ENCODE measurements at regions not wholly inside any gene's neighbourhood (a gene's known extent, or its start where the extent isn't known, plus 50 kb on each side); places are given as distances from the start of the nearest gene placed in this dataset.
A peak's percentile ranks its signal among the peaks of the same experiment; 100 is the strongest.

GRCh38 chr11:97506076-97506759, 1116.4 kb downstream of the JRKL start:
- Histone ChIP-seq H4K20me1 (ENCODE audit: insufficient read depth, low read length) (no peaks in the 10 kb centered on the region), H3K79me2 (ENCODE audit: insufficient read depth, low read length) (no peaks in the 10 kb centered on the region), H3K4me1 (ENCODE audit: insufficient read depth, low read length) (no peaks in the 10 kb centered on the region), H3K4me2 (ENCODE audit: insufficient read depth, low read length) (no peak overlapping the region), H3K27me3 (ENCODE audit: insufficient read depth, low read length) (no peaks in the 10 kb centered on the region), H3K9me3 (ENCODE audit: low read depth, low read length) (no peaks in the 10 kb centered on the region), H3K36me3 (ENCODE audit: insufficient read depth, low read length) (no peaks in the 10 kb centered on the region), H3K4me3 (ENCODE audit: insufficient read depth, low read length) (no peak overlapping the region), H2AFZ (ENCODE audit: low read length) (no peak overlapping the region), H3K27ac (ENCODE audit: low read depth, low read length) (no peak overlapping the region)
- no peak for TF ChIP-seq CTCF (IDR thresholded peaks at IDR 0.05; ENCODE audit: extremely low read depth, low read depth, low read length)
- peak; percentile 49 for DNase-seq (ENCODE audit: insufficient read length, low spot score, missing footprints)

DNA sequence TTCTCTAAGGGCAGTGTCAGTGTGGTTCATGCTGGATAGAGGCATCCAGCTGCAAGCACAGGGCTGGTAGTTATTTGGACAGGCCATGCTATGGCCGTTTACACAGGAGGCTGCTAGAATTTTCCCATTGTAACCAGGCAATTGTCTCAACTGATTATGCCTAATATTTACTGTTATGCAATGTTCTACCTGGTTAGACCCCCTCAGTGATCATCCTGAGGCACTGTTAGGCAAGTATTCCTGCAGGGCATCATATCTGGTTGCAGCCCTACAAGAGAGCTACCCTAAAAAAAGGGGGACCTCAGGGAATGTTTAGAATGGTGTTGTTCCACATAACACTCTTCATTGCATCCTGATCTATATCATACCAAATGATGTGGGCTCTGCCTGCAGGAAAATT, 1124.6 kb downstream of the JRKL start:
- H2AFZ ChIP-seq (ENCODE audit: low read length): no peak overlapping the region
- no peaks in the 10 kb centered on the region for H3K27me3 ChIP-seq (ENCODE audit: insufficient read depth, low read length)

GRCh38 chr11:97516688-97517087, 1126.9 kb downstream of the JRKL start:
- Histone ChIP-seq H3K27ac (ENCODE audit: low read depth, low read length) (no peak overlapping the region), H2AFZ (ENCODE audit: low read length) (no peak overlapping the region), H3K36me3 (ENCODE audit: insufficient read depth, low read length) (no peaks in the 10 kb centered on the region), H3K9me3 (ENCODE audit: low read depth, low read length) (no peaks in the 10 kb centered on the region), H3K4me3 (ENCODE audit: insufficient read depth, low read length) (no peak overlapping the region), H3K27me3 (ENCODE audit: insufficient read depth, low read length) (no peaks in the 10 kb centered on the region), H3K4me2 (ENCODE audit: insufficient read depth, low read length) (no peak overlapping the region), H4K20me1 (ENCODE audit: insufficient read depth, low read length) (no peaks in the 10 kb centered on the region), H3K4me1 (ENCODE audit: insufficient read depth, low read length) (no peaks in the 10 kb centered on the region), H3K79me2 (ENCODE audit: insufficient read depth, low read length) (no peaks in the 10 kb centered on the region)
- no peak for TF ChIP-seq CTCF (IDR thresholded peaks at IDR 0.05; ENCODE audit: extremely low read depth, low read depth, low read length)
- DNase-seq (ENCODE audit: insufficient read length, low spot score, missing footprints): no peak

More for the DNA sequence above, 1124.6 kb downstream of the JRKL start:
- no peak overlapping the region for H3K4me3 ChIP-seq (ENCODE audit: insufficient read depth, low read length)
- H3K9me3 ChIP-seq (ENCODE audit: low read depth, low read length): no peaks in the 10 kb centered on the region
- H3K4me1 ChIP-seq (ENCODE audit: insufficient read depth, low read length): no peaks in the 10 kb centered on the region
- H3K27ac ChIP-seq (ENCODE audit: low read depth, low read length): no peak overlapping the region
- H3K4me2 ChIP-seq (ENCODE audit: insufficient read depth, low read length): no peak overlapping the region
- H3K79me2 ChIP-seq (ENCODE audit: insufficient read depth, low read length): no peaks in the 10 kb centered on the region
- H3K36me3 ChIP-seq (ENCODE audit: insufficient read depth, low read length): no peaks in the 10 kb centered on the region
- DNase-seq (ENCODE audit: insufficient read length, low spot score, missing footprints): no peak
- no peak for TF ChIP-seq CTCF (IDR thresholded peaks at IDR 0.05; ENCODE audit: extremely low read depth, low read depth, low read length)
- H4K20me1 ChIP-seq (ENCODE audit: insufficient read depth, low read length): no peaks in the 10 kb centered on the region

- no peak for DNase-seq (ENCODE audit: insufficient read length, low spot score, missing footprints)
- Histone ChIP-seq H3K4me3 (ENCODE audit: insufficient read depth, low read length) (no peak overlapping the region), H3K4me1 (ENCODE audit: insufficient read depth, low read length) (no peaks in the 10 kb centered on the region), H4K20me1 (ENCODE audit: insufficient read depth, low read length) (no peaks in the 10 kb centered on the region), H3K4me2 (ENCODE audit: insufficient read depth, low read length) (no peak overlapping the region), H2AFZ (ENCODE audit: low read length) (no peak overlapping the region), H3K27ac (ENCODE audit: low read depth, low read length) (no peak overlapping the region), H3K36me3 (ENCODE audit: insufficient read depth, low read length) (no peaks in the 10 kb centered on the region), H3K9me3 (ENCODE audit: low read depth, low read length) (no peaks in the 10 kb centered on the region), H3K27me3 (ENCODE audit: insufficient read depth, low read length) (no peaks in the 10 kb centered on the region), H3K79me2 (ENCODE audit: insufficient read depth, low read length) (no peaks in the 10 kb centered on the region)
- TF ChIP-seq CTCF (IDR thresholded peaks at IDR 0.05; ENCODE audit: extremely low read depth, low read depth, low read length): no peak
Measured at GRCh38 chr11:97525273-97525672, 1135.5 kb downstream of the JRKL start.

Data from osteoblast (primary cell).